NK-92 (cell line): ENCODE measurements at regions not wholly inside any gene's neighbourhood (a gene's known extent, or its start where the extent isn't known, plus 50 kb on each side); places are given as distances from the start of the nearest gene placed in this dataset.
"Not testable (repeated sequence)": the region's sequence is repeated elsewhere in the genome, so short reads cannot be mapped to it uniquely, and the experiment has no call there.

Experiments used
- DNase-seq: peaks from one replicate; lab custom pipeline; 2025; ENCODE audit not compliant: unreplicated experiment; lab: John Stamatoyannopoulos, UW

GRCh38 chr3:72169561-72170472 is 384.9 kb upstream of the PROK2 start:
- no peak for DNase-seq

GRCh38 chr3:72169120-72169519 is 384.2 kb upstream of the PROK2 start:
- DNase-seq, result no peak

- no peak for DNase-seq
These were observed 380.9 kb upstream of the PROK2 start for GRCh38 chr3:72165808-72166207.

- no peak for DNase-seq
These were observed 380.4 kb upstream of the PROK2 start for GRCh38 chr3:72165317-72165716.

DNA sequence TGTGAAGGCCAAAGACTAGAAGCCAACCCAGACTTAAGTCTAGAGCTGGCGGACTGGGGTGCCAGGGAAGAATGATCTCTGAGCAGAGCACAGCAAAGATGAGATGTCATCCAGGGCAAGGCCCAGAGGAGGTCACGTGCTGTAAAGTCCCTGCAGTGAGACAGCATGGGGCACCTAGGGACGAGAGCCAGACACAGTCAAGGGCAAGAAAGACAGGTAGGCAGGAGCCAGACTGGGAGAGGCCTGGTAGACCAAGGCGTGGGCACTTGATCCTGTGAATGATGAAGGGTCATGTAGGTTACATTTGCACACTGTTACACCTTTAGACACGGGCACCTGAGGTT is 379.7 kb upstream of the PROK2 start:
- no peak for DNase-seq

- DNase-seq, result no peak
These were observed 379.1 kb upstream of the PROK2 start for GRCh38 chr3:72163809-72164634.

- DNase-seq, result no peak
These were observed 377.8 kb upstream of the PROK2 start for GRCh38 chr3:72162649-72163184.

DNA sequence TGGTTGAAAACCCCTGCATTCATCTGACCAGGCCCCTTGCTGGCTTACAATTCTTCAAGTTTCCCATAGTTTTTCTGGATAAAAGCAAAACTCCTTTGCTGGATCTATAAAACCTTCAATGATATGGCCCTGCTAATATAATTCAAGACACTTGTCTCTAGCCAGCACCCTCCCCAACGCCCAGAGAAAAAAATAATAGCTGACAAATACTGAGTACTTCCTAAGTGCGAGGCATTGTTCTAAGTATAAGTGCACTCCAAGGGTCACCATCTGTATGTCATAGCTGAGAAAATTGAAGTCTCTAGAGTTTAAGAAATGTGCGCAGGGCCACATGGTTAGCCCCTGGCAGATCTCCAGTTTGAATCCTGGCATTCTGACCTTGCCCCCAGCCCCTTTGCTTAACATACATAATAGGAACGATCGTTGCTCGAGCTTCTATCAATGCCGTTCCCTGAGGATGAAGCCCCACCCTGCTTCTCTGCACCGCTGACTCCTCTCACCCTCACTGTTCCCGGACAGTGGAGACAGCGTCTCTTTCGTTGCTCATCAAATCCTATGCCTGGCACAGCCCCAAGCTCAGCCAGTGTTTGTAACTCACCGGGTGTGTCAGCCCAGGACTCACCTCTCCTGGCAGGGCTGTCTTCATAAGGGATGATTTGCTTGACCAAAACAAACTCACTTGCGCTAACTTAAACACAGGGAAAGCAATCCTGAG is 377.1 kb upstream of the PROK2 start:
- DNase-seq, result no peak

GRCh38 chr3:72161285-72161684 is 376.3 kb upstream of the PROK2 start:
- DNase-seq, result not testable (repeated sequence)

DNA sequence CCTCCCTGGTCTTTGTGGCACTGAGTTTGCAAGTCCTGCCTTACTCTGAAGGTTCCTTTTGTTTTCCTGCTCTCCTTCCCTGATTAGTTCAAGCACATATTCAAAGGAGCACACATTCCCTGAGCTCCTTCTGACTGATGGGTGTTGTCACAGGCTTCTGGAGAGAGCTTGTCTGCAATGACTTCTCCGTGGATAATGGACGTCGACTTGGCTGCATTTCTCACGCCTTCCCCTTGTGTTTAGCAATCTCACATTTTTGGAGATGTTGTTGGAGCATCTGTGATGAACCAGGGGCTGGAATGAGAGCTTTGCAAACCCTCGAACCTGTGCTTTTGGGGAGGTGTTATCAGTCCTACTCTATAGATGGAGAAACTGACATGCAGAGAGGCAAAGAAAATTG is 375.4 kb upstream of the PROK2 start:
- no peak for DNase-seq

DNA sequence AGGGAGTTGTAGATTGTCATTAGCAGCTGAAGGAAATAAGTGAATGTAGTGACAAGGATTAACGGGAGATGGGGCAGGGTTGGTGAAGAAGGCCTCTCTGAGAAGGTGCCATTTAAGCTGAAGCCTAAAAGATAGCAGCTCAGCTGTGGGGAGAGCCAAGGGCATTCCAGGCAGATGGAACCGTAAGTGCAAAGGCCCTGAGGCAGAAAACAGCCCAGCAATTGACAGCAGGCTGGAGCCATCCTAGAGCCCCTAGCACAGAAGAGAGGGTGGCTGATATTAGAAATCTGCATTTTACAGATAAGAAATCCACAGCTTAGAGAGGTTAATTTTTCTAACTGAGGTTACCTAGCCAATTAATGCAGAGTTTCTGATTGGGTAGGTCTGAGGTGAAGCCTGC is 374.5 kb upstream of the PROK2 start:
- no peak for DNase-seq

GRCh38 chr3:72158639-72159326 is 373.8 kb upstream of the PROK2 start:
- no peak for DNase-seq

GRCh38 chr3:72157748-72158638 is 373.0 kb upstream of the PROK2 start:
- DNase-seq, result no peak

DNA sequence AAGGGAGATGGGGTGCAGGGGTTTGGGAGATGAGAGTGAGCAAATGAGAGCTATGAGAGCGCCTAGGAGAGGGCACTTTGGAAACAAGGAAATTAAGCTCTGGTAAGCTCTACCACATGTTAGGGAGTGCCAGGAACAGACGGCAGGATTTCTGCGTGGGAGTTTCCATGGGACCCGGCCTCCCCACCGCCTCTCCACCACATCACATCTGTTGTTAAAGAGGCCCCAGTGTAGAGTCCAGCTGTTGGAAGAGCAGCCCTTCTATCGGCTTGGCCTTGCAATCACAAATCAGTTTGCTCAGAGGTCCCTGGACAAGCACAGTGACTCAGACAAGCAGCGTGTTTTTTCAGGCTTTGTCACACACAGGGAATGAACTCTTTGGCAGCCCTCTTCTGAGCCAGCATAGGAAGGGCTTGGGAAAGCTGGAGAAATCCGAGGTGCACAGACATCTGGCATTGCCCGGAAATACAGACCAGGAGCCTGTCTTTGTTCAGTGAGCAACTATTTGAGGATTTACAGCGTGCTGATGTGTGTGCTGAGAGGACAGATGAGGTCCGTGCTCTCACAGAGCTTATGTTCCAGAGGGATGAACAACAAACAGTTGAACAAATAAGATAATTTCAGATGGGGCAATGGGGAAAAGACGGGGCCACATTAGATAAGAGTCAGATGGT is 370.6 kb upstream of the PROK2 start:
- no peak for DNase-seq

DNA sequence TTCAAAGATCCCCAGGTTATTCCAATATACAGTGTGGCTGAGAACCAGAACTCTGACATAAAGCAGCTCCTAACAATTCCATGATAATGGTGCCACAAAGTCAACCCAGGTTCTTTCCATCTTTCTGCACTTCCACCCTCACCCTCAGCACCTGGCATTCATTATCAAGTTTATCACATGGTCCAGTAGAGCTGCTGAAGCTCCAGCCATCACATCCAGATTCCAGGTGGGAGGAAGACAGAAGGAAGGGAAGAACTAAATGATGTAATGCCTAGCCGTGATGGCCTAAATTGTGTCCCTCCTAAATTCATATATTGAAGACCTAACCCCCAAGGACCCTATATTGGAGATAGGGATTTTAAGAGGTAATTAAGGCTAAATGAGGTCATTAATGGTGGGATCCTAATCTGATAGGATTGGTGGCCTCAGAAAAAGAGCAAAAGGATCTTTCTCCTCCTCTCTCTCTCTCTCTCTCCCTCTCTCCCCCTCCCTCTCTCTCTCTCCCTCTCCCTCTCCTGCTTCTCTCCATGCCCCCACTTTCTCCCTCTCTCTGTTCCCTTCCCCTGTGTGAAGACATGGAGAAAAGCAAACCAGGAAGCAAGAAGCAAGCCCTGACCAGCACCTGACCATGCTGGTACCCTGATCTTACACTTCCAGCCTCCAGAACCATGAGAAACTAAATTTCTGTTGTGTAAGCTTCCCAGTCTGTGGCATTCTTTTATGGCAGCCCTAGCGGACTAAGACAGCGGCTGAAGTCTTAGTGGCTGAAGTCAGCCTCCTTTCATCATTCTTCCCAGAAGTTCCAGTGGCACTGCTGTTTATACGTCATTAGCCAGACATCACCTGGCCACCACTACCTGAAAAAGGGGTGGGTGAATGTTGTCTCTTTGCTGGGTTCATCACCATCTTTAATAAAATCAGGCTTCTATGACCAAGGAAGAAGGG is 369.7 kb upstream of the PROK2 start:
- DNase-seq, result no peak

DNA sequence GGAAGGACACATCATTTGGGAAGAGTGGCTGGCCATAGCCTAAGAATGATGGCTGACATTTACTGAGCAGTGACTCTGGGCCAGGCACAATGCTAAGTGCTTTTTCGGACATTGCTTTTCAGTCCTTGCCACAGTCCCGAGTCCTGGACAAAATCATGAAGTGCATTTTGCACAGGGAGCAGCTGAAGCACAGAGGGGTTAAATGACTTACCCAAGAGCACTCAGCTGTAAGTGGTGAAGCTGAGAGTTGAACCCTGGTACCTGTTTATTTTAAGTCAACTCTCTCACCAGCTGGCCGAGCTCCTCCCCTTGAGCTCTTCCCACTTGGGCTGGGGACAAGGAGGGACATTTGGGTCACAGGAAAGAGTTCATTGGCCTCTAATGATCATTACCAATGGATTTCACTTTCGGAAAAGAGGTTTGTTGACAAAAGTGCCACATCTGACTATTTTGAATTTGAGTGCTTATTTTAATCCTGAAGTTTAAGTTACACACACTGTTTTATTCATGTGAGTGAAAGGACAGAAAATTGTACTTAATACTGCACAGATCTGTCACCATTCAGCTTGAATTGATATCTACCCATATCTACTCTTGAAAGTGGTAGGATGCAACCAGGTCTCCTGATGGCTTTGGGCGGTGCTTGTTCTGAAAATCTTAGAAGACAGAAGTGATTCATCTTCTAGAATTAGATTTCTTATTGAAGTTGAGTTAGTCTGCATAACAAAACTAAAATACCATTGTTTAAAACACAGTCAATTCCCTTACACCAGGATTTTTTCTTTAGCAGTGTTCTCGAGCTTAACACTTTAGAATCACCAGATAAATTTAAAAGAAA is 368.7 kb upstream of the PROK2 start:
- DNase-seq, result no peak
